Thyroid gland (tissue), 4 donors: ENCODE measurements at regions not wholly inside any gene's neighbourhood (a gene's known extent, or its start where the extent isn't known, plus 50 kb on each side); places are given as distances from the start of the nearest gene placed in this dataset.

Experiments used
- DNase-seq, 2 donors: peaks; one replicate each; pipeline ENCODE4 v3.0.0-alpha.2; 2019
- H3K27ac ChIP-seq, 3 donors: fragments of 200-600 bp; sonication (generic); 1 replicate in 2 of 3; 2 replicates in 1 of 3; pipeline ENCODE4 v1.5.1; 2016 to 2019; ENCODE audit warnings: mild to moderate bottlenecking in 1 of 3, moderate library complexity in 1 of 3
- H3K27me3 ChIP-seq: fragments of 200-600 bp; sonication (generic); one replicate; pipeline ENCODE4 v1.5.1; 2019
- H3K36me3 ChIP-seq, 2 donors: fragments of 200-600 bp; sonication (generic); one replicate each; pipeline ENCODE4 v1.5.1; 2016 to 2019
- H3K4me1 ChIP-seq, 2 donors: fragments of 200-600 bp; sonication (generic); one replicate each; pipeline ENCODE4 v1.5.1; 2017 to 2019
- H3K4me3 ChIP-seq, 3 donors: fragments of 200-600 bp; sonication (generic); replicated peaks in 1 of 3; 1 replicate in 2 of 3; 2 replicates in 1 of 3; pipeline ENCODE4 v1.5.1; 2016; ENCODE audit warnings: mild to moderate bottlenecking in 1 of 3
- H3K9me3 ChIP-seq: fragments of 200-600 bp; sonication (generic); one replicate; pipeline ENCODE4 v1.5.1; 2017
- CTCF ChIP-seq, 6 experiments: fragments of 200-600 bp in 3 of 6; fragments of 450-650 bp in 3 of 6; sonication (generic) in 3 of 6; IDR thresholded peaks; one replicate each; pipeline ENCODE4 v1.5.1; 2016 to 2019; ENCODE audit warnings: antibody characterized with exemption in 6 of 6, mild to moderate bottlenecking in 2 of 6, inconsistent platforms in 1 of 6, moderate library complexity in 1 of 6
- POLR2A ChIP-seq, 2 donors: fragments of 450-650 bp; IDR thresholded peaks; one replicate each; pipeline ENCODE4 v1.6.1; 2017; ENCODE audit warnings: antibody characterized with exemption in 2 of 2, mild to moderate bottlenecking in 2 of 2, moderate library complexity in 1 of 2
- WGBS, 2 donors: methylation state at CpG; one replicate each; pipeline ENCODE4 v1.1.5; 2017; 5-methylcytosine and 5-hydroxymethylcytosine counted together
- intact Hi-C: fragments of 100-400 bp; cut with DNase I; formaldehyde crosslinking; loops from one replicate; pipeline ENCODE4 v1.15.1; 2023

DNA sequence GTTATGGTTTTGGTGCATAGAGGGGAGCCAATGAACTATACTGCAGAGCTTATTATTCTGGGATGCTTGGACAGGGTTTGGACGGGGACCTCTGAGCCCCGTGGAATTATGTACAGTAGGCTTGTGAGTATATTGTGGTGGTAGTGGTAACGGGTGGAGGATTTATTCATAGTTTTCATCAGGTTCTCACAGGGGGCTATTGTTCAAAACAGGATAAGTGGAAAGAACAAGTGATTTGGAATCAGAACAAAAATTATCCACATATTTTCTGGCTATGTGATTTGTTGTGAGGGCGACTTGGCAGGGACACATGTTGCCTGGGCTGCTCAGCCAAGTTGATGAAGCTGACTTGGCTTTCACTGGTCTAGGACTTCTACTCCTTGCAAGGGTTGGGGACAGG lies 64.6 kb upstream of the ELOVL5 start:
- WGBS, 2 donors = 89 to 94% methylated on average over 4 of the region's 4 CpGs
- Histone ChIP-seq H3K4me3 (no peak overlapping the region), H3K27me3 (no peaks in the 10 kb centered on the region), H3K36me3 (no peaks in the 10 kb centered on the region), H3K4me1 (no peaks in the 10 kb centered on the region), H3K27ac (no peak overlapping the region), H3K9me3 (no peaks in the 10 kb centered on the region)
- intact Hi-C loops = loop anchor here (5.0 kb wide), 1 partner anchor 241 kb away; no protein-coding TSS in a partner anchor
- no peak for TF ChIP-seq POLR2A (IDR thresholded peaks at IDR 0.05)
- TF ChIP-seq CTCF (IDR thresholded peaks at IDR 0.05) = no peak
- no peak for DNase-seq

GRCh38 chr6:53412751-53413150 lies 64.0 kb upstream of the ELOVL5 start:
- H3K9me3 ChIP-seq = no peaks in the 10 kb centered on the region
- intact Hi-C loops = loop anchor here (5.0 kb wide), 1 partner anchor 240 kb away; no protein-coding TSS in a partner anchor
- no peaks in the 10 kb centered on the region for H3K27me3 ChIP-seq
- no peak for DNase-seq
- TF ChIP-seq CTCF (IDR thresholded peaks at IDR 0.05) (no peak), POLR2A (IDR thresholded peaks at IDR 0.05) (no peak)
- H3K4me3 ChIP-seq = no peak overlapping the region
- WGBS, 2 donors = 64 to 71% methylated on average over 1 of the region's 1 CpG
- no peak overlapping the region for H3K27ac ChIP-seq
- H3K4me1 ChIP-seq = no peaks in the 10 kb centered on the region
- H3K36me3 ChIP-seq = no peaks in the 10 kb centered on the region

GRCh38 chr6:53412021-53412715 lies 63.4 kb upstream of the ELOVL5 start:
- intact Hi-C loops = loop anchor here (5.0 kb wide), 1 partner anchor 240 kb away; no protein-coding TSS in a partner anchor
- Histone ChIP-seq H3K36me3 (no peaks in the 10 kb centered on the region), H3K27ac (no peak overlapping the region), H3K9me3 (no peaks in the 10 kb centered on the region), H3K27me3 (no peaks in the 10 kb centered on the region), H3K4me1 (no peaks in the 10 kb centered on the region), H3K4me3 (no peak overlapping the region)
- 67 to 71% methylated on average over 4 to 5 of the region's 5 CpGs for WGBS, 2 donors
- TF ChIP-seq CTCF (IDR thresholded peaks at IDR 0.05) (no peak), POLR2A (IDR thresholded peaks at IDR 0.05) (no peak)
- DNase-seq = no peak

DNA sequence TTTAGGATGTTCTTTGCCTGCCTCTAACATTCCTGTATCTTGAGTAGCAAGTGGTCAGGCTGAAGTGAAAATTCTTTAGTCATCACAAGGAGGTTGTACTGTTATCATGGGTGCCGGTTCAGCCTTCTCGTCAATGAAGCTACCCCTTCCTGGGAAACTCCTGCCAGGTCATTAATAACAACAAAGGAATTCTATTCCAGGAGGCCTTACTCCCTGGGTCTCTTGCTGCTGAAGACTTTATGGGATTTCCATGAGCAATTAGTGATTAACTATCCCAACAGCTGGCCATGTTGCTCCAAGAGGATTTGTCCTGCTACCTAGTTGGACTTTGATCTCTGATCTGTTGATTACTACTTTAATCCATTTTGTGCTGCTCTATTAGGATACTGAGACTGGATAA lies 62.7 kb upstream of the ELOVL5 start:
- intact Hi-C loops = loop anchor here (5.0 kb wide), 1 partner anchor 239 kb away; no protein-coding TSS in a partner anchor
- H3K27me3 ChIP-seq = no peaks in the 10 kb centered on the region
- WGBS, 2 donors = 81 to 88% methylated on average over 2 of the region's 2 CpGs
- H3K4me3 ChIP-seq = no peak overlapping the region
- H3K27ac ChIP-seq = no peak overlapping the region
- H3K9me3 ChIP-seq = no peaks in the 10 kb centered on the region
- no peak for DNase-seq
- H3K36me3 ChIP-seq = no peaks in the 10 kb centered on the region
- TF ChIP-seq CTCF (IDR thresholded peaks at IDR 0.05) = no peak
- TF ChIP-seq POLR2A (IDR thresholded peaks at IDR 0.05) = no peak
- no peaks in the 10 kb centered on the region for H3K4me1 ChIP-seq

DNA sequence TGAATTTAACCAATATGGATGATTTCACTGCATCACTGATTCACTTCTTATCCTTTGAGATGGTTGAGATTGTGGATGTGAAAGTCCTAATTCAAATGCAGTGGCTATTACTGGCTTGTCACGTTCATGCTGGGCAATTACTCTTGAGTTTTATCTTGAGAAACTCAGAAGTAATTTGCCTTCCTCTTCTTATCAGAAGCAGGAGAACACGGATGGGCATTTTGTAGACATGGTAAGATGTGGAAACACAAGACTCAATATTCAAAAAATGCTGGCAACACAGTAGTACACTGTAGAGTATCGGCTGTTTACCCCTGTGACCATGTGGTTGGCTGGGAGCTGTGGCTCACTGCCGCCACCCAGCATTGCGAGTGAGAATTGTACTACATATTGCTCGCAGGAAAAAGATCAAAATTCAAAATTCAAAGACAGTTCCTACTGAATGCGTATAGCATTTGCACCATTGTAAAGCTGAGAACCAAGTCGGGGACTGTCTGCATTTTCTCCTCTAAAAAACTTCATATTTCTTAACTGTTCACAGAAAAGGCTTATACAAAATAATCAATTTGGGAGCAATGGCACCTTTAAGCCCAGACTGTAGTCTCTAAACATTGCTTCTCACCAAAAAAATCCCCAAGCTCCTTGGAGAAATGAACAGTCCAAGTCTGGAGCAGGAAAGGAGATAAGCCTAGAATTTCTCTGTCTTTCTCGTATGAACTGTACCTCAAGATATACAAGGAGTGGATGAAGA lies 61.9 kb upstream of the ELOVL5 start:
- no peaks in the 10 kb centered on the region for H3K4me1 ChIP-seq
- H3K27me3 ChIP-seq = no peaks in the 10 kb centered on the region
- H3K9me3 ChIP-seq = no peaks in the 10 kb centered on the region
- intact Hi-C loops = loop anchor here (5.0 kb wide), 1 partner anchor 238 kb away; no protein-coding TSS in a partner anchor
- no peak overlapping the region for H3K4me3 ChIP-seq
- no peak overlapping the region for H3K27ac ChIP-seq
- peak; percentile 61 to 72 for DNase-seq
- H3K36me3 ChIP-seq = no peaks in the 10 kb centered on the region
- 57 to 69% methylated on average over 9 of the region's 9 CpGs for WGBS, 2 donors
- no peak for TF ChIP-seq POLR2A (IDR thresholded peaks at IDR 0.05)
- peak; percentile 36 to 86 (median 78) for TF ChIP-seq CTCF (IDR thresholded peaks at IDR 0.05)
